ENCODE measurements at regions not wholly inside any gene's neighbourhood (a gene's known extent, or its start where the extent isn't known, plus 50 kb on each side); places are given as distances from the start of the nearest gene placed in this dataset.

GRCh38 chr5:60457233-60457632, 242.7 kb downstream of the DEPDC1B start:
- TF ChIP-seq GATA2 (IDR thresholded peaks at IDR 0.05; ENCODE audit: low read depth, low read length): no peak
- TF ChIP-seq GATA3 (IDR thresholded peaks at IDR 0.05; ENCODE audit: low read depth, low read length): no peak

Measured in SH-SY5Y (cell line).